Left lobe of liver (tissue), 2 donors: ENCODE measurements at regions not wholly inside any gene's neighbourhood (a gene's known extent, or its start where the extent isn't known, plus 50 kb on each side); places are given as distances from the start of the nearest gene placed in this dataset.
"Not testable (repeated sequence)": the region's sequence is repeated elsewhere in the genome, so short reads cannot be mapped to it uniquely, and the experiment has no call there.

Source experiments
- ATAC-seq: fragments of 200-7000 bp; cut with Tn5 transposase; one replicate; pipeline ENCODE4 v1.9.1; 2020; ENCODE audit warnings: mild to moderate bottlenecking, moderate library complexity
- DNase-seq: peaks from one replicate; pipeline ENCODE4 v3.0.0-alpha.2; 2020; ENCODE audit warnings: low spot score
- donor health status: DM: no; HTN: no; CAD: no; lungs with moderate emphysema.
- donor health status: DM: no; HTN: yes; CAD: no.

- DNase-seq (no peak), ATAC-seq (no peak)
Observed at GRCh38 chr9:7739595-7739994, 60.0 kb downstream of the DMAC1 start.

DNA sequence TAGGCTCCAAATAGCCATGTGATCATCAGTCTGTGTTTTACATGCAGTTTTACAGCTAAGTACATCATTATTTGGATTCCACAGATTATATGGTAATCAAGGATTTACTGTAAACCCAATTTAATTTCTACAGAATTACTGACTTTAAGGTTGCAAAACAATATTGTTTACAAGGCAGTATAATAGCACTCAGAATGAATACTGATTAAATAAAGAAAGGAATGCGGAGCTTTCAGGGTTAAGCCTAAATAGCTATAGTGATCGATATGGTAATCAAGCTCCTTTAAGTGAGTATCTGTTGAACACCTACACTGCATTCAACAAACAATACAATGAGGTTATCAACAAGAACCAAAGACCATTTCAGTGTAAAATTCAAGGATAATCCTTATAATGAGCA, 64.3 kb downstream of the DMAC1 start:
- no peak for DNase-seq
- ATAC-seq, result no peak

DNA sequence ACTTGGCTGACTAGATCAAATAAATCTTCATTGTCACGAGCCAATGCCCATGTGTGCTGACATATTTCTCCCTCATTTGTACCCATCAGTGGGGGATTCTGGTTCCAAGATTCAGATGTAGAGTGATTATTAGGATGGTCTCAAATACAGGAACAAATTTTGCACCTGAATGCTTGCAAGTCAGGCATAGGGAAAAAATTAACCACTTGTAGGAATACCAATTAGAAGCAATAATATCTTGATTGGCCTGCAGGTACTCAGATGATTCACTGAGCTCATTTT, 69.5 kb downstream of the DMAC1 start:
- DNase-seq, result no peak
- no peak for ATAC-seq

GRCh38 chr9:7729371-7730163, 70.0 kb downstream of the DMAC1 start:
- DNase-seq (no peak), ATAC-seq (no peak)

DNA sequence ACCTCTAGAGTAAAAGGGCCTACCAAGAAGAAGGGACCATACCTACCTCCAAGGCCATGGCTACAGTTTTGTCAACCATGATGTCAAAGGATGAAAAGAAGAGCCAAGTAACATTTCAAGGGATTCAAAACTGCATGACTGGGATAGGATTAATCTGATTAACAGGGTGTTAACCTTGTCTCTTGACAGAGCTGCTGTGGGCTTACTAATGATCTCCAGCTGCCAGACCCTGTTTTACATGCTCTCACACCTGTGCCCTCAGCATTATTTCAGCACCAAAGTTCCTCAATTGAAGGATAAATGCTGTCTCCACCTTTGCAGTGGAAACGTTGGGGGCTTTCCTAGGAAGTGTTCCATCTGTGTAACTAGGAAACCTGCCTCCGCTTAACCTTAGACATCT, 78.3 kb downstream of the DMAC1 start:
- ATAC-seq (no peak), DNase-seq (no peak)

DNA sequence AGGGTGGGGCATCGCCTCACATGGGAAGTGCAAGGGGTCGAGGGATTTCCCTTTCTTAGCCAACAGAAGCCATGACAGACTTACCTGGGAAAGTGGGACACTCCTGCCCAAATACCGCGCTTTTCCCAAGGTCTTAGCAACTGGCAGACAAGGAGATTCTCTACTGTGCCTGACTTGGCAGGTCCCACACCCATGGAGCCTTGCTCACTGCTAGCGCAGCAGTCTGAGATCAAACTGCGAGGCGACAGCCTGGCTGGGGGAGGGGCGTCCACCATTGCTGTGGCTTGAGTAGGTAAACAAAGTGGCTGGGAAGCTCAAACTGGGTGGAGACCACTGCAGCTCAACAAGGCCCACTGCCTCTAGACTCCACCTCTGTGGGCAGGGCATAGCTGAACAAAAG, 86.5 kb downstream of the DMAC1 start:
- ATAC-seq, DNase-seq: not testable (repeated sequence)

- DNase-seq (no peak), ATAC-seq (no peak)
Observed at GRCh38 chr9:7710686-7711085, 88.9 kb downstream of the DMAC1 start.

DNA sequence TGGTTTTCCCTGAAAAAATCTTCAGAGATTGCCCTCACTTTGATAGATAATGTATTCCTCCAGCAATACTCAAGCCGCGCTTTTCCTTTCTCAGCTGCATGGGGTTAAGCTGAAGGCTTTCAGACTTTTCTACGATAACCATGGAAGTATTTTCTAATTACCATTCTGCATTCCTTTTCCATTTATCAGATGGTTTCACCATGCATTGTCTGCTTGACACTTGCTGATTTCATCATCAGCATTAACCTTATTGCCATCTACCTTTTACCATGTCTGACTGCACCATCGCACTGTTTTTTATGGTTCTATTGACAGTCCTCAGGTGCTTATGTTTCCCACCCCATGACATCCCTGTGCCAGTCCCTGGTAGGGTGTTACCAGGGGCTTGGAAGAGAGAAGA, 91.6 kb downstream of the DMAC1 start:
- no peak for DNase-seq

GRCh38 chr9:7704543-7704942, 95.0 kb downstream of the DMAC1 start:
- DNase-seq (no peak), ATAC-seq (no peak)

More for the DNA sequence above, 91.6 kb downstream of the DMAC1 start:
- ATAC-seq, result no peak

- ATAC-seq (no peak), DNase-seq (no peak)
Observed at GRCh38 chr9:7691909-7692308, 107.7 kb downstream of the DMAC1 start.

GRCh38 chr9:7690014-7690413, 109.6 kb downstream of the DMAC1 start:
- no peak for ATAC-seq
- DNase-seq, result no peak

- DNase-seq (no peak), ATAC-seq (no peak)
Observed at GRCh38 chr9:7688626-7689025, 111.0 kb downstream of the DMAC1 start.

- no peak for DNase-seq
- no peak for ATAC-seq
Observed at GRCh38 chr9:7676609-7677156, 122.9 kb downstream of the DMAC1 start.

- ATAC-seq (no peak), DNase-seq (no peak)
Observed at GRCh38 chr9:7671847-7672246, 127.7 kb downstream of the DMAC1 start.

GRCh38 chr9:7668541-7668940, 131.0 kb downstream of the DMAC1 start:
- DNase-seq (no peak), ATAC-seq (no peak)

GRCh38 chr9:7665874-7666273, 133.7 kb downstream of the DMAC1 start:
- ATAC-seq, result no peak

GRCh38 chr9:7659766-7660165, 139.8 kb downstream of the DMAC1 start:
- ATAC-seq (no peak), DNase-seq (no peak)

More at GRCh38 chr9:7665874-7666273, 133.7 kb downstream of the DMAC1 start:
- no peak for DNase-seq

DNA sequence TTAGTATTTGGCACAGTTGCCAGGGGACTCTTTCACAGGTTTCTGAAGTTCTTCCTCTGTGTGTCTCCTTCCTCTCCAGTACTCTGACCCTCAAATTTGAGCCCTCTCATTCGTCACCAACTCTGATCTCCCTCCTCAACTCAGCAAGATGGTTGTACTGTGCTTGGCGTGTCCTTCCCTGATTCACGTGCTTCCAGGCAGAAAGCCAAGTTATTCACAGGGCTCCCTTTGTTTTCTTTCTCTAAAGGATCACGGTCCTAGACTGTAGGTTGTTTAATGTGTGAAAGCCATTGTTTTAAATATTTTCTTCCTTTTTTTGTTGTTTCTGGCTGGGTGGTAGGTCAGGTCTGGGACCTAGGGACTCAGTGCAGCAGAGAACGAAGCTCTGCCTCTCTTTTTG, 142.9 kb downstream of the DMAC1 start:
- ATAC-seq (peak; percentile 33), DNase-seq (no peak)

DNA sequence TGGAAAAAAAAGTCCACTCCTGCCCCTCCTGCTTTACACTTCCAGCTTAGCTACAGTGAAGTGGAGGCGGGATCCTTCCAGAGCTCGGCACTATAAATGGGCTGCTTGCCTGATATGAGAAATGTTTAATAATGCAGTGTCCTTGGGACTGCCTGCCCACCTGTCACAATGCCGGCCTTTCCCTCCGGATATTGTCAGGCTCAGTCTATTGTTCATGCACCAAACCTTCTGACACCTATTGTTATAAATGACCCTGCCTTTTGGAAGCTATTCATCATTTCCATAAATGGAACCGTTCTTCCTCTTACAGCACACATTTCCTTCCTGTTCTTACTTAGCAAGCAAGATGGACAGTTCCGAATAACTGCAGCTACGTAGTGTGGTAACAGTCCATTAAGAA, 146.3 kb downstream of the DMAC1 start:
- ATAC-seq (peak; percentile 51), DNase-seq (no peak)

- DNase-seq (no peak), ATAC-seq (no peak)
Observed at GRCh38 chr9:7640231-7640630, 159.3 kb downstream of the DMAC1 start.

GRCh38 chr9:7639471-7639870, 160.1 kb downstream of the DMAC1 start:
- DNase-seq (no peak), ATAC-seq (no peak)

DNA sequence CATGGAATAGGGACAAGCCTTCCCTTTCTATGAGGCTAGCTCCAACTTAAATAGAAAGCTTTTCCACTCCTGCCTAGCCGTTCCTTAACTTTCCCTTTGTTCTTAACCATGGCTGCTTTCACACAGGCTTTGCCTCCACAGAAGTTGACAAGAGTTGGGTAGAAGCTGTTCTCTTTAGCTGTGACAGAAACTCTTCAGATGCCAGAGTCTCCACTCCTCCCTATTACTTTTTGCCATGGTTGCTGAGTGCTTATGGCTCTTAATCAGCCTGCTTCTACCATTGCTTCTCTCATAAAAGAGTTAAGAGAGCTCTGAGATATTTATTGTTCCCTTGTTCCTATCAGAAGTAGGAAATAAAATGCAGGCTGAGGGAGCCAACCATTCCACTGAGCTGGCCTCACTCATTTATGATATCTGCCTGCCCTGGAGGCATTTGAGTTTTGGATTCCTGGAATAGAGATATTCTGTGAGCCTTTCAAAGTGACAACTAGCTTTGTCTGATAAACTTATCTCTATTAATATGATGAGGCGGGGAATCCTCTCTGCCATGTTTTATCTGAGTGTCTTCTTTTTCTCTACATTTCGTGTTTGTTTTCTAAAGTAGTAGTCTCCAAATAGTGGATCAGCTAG, 162.6 kb downstream of the DMAC1 start:
- no peak for ATAC-seq
- DNase-seq, result no peak

- ATAC-seq, result no peak
Observed at GRCh38 chr9:7636309-7636708, 163.3 kb downstream of the DMAC1 start.

More at GRCh38 chr9:7636309-7636708, 163.3 kb downstream of the DMAC1 start:
- no peak for DNase-seq
